GM12878 (cell line): ENCODE measurements at regions not wholly inside any gene's neighbourhood (a gene's known extent, or its start where the extent isn't known, plus 50 kb on each side); places are given as distances from the start of the nearest gene placed in this dataset.

Experiments
- ATAC-seq: fragments of 200-7000 bp; cut with Tn5 transposase; 3 replicates; pipeline ENCODE4 v1.9.1; 2020; ENCODE audit warnings: mild to moderate bottlenecking, moderate library complexity
- BruUV-seq: library from RNA; stranded (reverse); fragments of 400-500 nt; replicated peaks from 2 replicates; lab custom pipeline; 2021; lab: Mats Ljungman, UMichigan
- CTCF ChIA-PET: fragments of 300-600 bp; sonication (Branson Sonifier 250); formaldehyde crosslinking; extraction: SDS; loops from one replicate; lab custom pipeline; 2021; ENCODE audit warnings: inconsistent platforms; lab: Yijun Ruan, JAX
- POLR2A ChIA-PET: fragments of 350-600 bp; formaldehyde crosslinking; extraction: SDS; loops from one replicate; lab custom pipeline; 2021; ENCODE audit warnings: inconsistent platforms; lab: Charles Lee
- RAD21 ChIA-PET: fragments of 300-600 bp; sonication (Branson Sonifier 250); formaldehyde crosslinking; loops from one replicate; lab custom pipeline; 2023; ENCODE audit warnings: antibody characterized with exemption; ENCODE audit not compliant: unreplicated experiment; lab: Charles Lee
- SMC1A ChIA-PET: fragments of 300-600 bp; sonication (Branson Sonifier 250); formaldehyde crosslinking; loops from one replicate; lab custom pipeline; 2023; ENCODE audit not compliant: unreplicated experiment, uncharacterized antibody; lab: Charles Lee
- DNase-seq: peaks from one replicate; pipeline ENCODE4 v3.0.0-alpha.2; 2011; ENCODE audit warnings: low read depth, low spot score
- FAIRE-seq: peaks from 3 replicates; lab custom pipeline; 2011; peaks lifted over from hg19 to GRCh38; lab: Jason Lieb, UNC
- H2AFZ ChIP-seq: 2 replicates; pipeline ENCODE4 v1.6.0; 2011; ENCODE audit warnings: low read depth, low read length, control low read depth; ENCODE audit not compliant: control insufficient read depth
- H3K27ac ChIP-seq: 2 replicates; pipeline ENCODE4 v1.5.1; 2011; ENCODE audit warnings: control low read depth; ENCODE audit not compliant: control insufficient read depth, insufficient read depth
- H3K27me3 ChIP-seq, 2 experiments: replicated peaks in 1 of 2; 2 replicates each; pipeline versions ENCODE4 v1.6.0 to v1.6.1; 2011; ENCODE audit warnings: low read length in 1 of 2; ENCODE audit not compliant: control insufficient read depth in 2 of 2, insufficient read depth in 2 of 2
- H3K36me3 ChIP-seq, 2 experiments: 2 replicates each; pipeline ENCODE4 v1.5.1; 2011; ENCODE audit warnings: low read length in 1 of 2; ENCODE audit not compliant: control insufficient read depth in 2 of 2, insufficient read depth in 2 of 2
- H3K4me1 ChIP-seq: 2 replicates; pipeline ENCODE4 v1.6.1; 2011; ENCODE audit warnings: mild to moderate bottlenecking, low read length, moderate library complexity, mixed read lengths; ENCODE audit not compliant: control insufficient read depth, insufficient read depth
- H3K4me2 ChIP-seq: 2 replicates; pipeline ENCODE4 v1.6.0; 2011; ENCODE audit warnings: control low read depth; ENCODE audit not compliant: control insufficient read depth, insufficient read depth
- H3K4me3 ChIP-seq: fragments of 200-600 bp; sonication (generic); 2 replicates; pipeline ENCODE4 v1.5.1; 2016
- H3K79me2 ChIP-seq: 2 replicates; pipeline ENCODE4 v1.6.0; 2011; ENCODE audit warnings: low read length; ENCODE audit not compliant: control insufficient read depth, insufficient read depth
- H3K9ac ChIP-seq: 2 replicates; pipeline ENCODE4 v1.8.0; 2011; ENCODE audit warnings: low read length, control low read depth, mixed read lengths; ENCODE audit not compliant: control insufficient read depth, insufficient read depth
- H3K9me3 ChIP-seq: replicated peaks from 3 replicates; pipeline ENCODE4 v1.5.1; 2011; ENCODE audit warnings: mild to moderate bottlenecking, low read length; ENCODE audit not compliant: control insufficient read depth, insufficient read depth
- H4K20me1 ChIP-seq: 2 replicates; pipeline ENCODE4 v1.6.0; 2011; ENCODE audit not compliant: control insufficient read depth, insufficient read depth
- BCLAF1 ChIP-seq: fragments of 450-650 bp; IDR thresholded peaks from 2 replicates; pipeline ENCODE4 v1.6.1; 2017; ENCODE audit warnings: antibody characterized with exemption, mild to moderate bottlenecking, moderate library complexity
- CHD2 ChIP-seq: IDR thresholded peaks from 2 replicates; pipeline ENCODE4 v1.6.1; 2011; ENCODE audit warnings: low read depth, low read length, improper control_type of control experiment, borderline replicate concordance
- HSF1 ChIP-seq: fragments of 150-350 bp; IDR thresholded peaks from 2 replicates; pipeline ENCODE4 v1.6.1; 2014; ENCODE audit warnings: mild to moderate bottlenecking, low read depth, low read length
- IRF4 ChIP-seq: IDR thresholded peaks from 2 replicates; pipeline ENCODE4 v1.6.1; 2011; ENCODE audit warnings: low read depth, low read length
- in situ Hi-C: fragments of 300-500 bp; cut with MboI; formaldehyde crosslinking; loops from 9 replicates; pipeline ENCODE4 v1.14.3; 2018; ENCODE audit warnings: mixed read lengths
- intact Hi-C: fragments of 100-400 bp; cut with micrococcal nuclease; formaldehyde crosslinking; loops from one replicate; pipeline ENCODE4 v1.14.2; 2022; ENCODE audit not compliant: unreplicated experiment
- TF ChIP-seq, protein P1 (sequence below): fragments of 450-650 bp; IDR thresholded peaks from 2 replicates; pipeline ENCODE4 v1.6.1; 2018; ENCODE audit warnings: borderline replicate concordance, mild to moderate bottlenecking; ENCODE audit not compliant: partially characterized antibody

DNA sequence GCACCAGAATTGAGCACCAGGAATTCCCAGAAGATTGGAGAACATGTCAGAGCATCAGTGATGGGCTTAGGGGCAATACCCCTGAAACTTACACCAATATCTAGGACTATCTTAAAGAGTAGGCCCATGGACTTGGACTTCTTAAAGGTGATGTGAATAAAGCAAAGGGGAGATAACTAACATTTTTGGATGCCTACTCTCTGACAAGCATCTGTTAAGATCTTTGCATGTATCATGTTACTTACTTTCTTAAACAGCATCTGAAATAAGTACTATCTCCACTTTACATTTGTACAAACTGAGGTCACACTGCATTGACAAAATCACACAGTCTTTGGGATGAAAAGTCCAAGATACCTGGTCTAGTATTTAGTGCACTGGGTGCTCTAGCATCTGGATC lies 258.6 kb upstream of the ARSJ start:
- BruUV-seq, result no TSS peak
- TF ChIP-seq IRF4 (no peak), HSF1 (no peak), CHD2 (no peak), BCLAF1 (no peak)
- TF ChIP-seq, protein P1, sequence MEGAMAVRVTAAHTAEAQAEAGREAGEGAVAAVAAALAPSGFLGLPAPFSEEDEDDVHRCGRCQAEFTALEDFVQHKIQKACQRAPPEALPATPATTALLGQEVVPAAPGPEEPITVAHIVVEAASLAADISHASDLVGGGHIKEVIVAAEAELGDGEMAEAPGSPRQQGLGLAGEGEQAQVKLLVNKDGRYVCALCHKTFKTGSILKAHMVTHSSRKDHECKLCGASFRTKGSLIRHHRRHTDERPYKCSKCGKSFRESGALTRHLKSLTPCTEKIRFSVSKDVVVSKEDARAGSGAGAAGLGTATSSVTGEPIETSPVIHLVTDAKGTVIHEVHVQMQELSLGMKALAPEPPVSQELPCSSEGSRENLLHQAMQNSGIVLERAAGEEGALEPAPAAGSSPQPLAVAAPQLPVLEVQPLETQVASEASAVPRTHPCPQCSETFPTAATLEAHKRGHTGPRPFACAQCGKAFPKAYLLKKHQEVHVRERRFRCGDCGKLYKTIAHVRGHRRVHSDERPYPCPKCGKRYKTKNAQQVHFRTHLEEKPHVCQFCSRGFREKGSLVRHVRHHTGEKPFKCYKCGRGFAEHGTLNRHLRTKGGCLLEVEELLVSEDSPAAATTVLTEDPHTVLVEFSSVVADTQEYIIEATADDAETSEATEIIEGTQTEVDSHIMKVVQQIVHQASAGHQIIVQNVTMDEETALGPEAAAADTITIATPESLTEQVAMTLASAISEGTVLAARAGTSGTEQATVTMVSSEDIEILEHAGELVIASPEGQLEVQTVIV, result no peak
- RAD21 ChIA-PET, result no interaction called here
- no peaks in the 10 kb centered on the region for H3K9me3 ChIP-seq
- intact Hi-C loops, result no loop called here
- H4K20me1 ChIP-seq, result no peaks in the 10 kb centered on the region
- H3K9ac ChIP-seq, result no peak overlapping the region
- DNase-seq (no peak), FAIRE-seq (no peak), ATAC-seq (no peak)
- CTCF ChIA-PET, result no interaction called here
- H2AFZ ChIP-seq, result no peak overlapping the region
- H3K79me2 ChIP-seq, result no peaks in the 10 kb centered on the region
- no peak overlapping the region for H3K27ac ChIP-seq
- SMC1A ChIA-PET, result no interaction called here
- H3K4me1 ChIP-seq, result no peaks in the 10 kb centered on the region
- no peaks in the 10 kb centered on the region for H3K36me3 ChIP-seq
- in situ Hi-C loops, result no loop called here
- no peak overlapping the region for H3K4me3 ChIP-seq
- POLR2A ChIA-PET, result no interaction called here
- H3K4me2 ChIP-seq, result no peak overlapping the region
- H3K27me3 ChIP-seq, result no peaks in the 10 kb centered on the region
